GM13977 (cell line): ENCODE measurements at regions not wholly inside any gene's neighbourhood (a gene's known extent, or its start where the extent isn't known, plus 50 kb on each side); places are given as distances from the start of the nearest gene placed in this dataset.
A peak's percentile ranks its signal among the peaks of the same experiment; 100 is the strongest.

Source experiments
- DNase-seq: peaks from one replicate; pipeline ENCODE4 v3.0.0; 2012; ENCODE audit warnings: low spot score
- CTCF ChIP-seq: IDR thresholded peaks from 2 replicates; pipeline ENCODE4 v1.5.1; 2012; ENCODE audit warnings: mild to moderate bottlenecking, control low read depth; ENCODE audit not compliant: insufficient read depth; ENCODE audit errors: extremely low read depth, missing control alignments
- in situ Hi-C: fragments of 300-500 bp; cut with MboI; formaldehyde crosslinking; loops from one replicate; pipeline ENCODE4 v1.12.0; 2022; ENCODE audit warnings: low sequenced_read_pairs, low pct_unique_long_range_greater_than_20kb, mixed read lengths, inconsistent platforms; ENCODE audit not compliant: unreplicated experiment

GRCh38 chr1:25042331-25043227 is 112.5 kb upstream of the RUNX3 start:
- TF ChIP-seq CTCF: no peak
- no peak for DNase-seq
- in situ Hi-C loops: no loop called here

- no peak for DNase-seq
- in situ Hi-C loops: no loop called here
- TF ChIP-seq CTCF: no peak
Measured at GRCh38 chr1:25041916-25042315, 111.8 kb upstream of the RUNX3 start.

GRCh38 chr1:25040122-25040685 is 110.1 kb upstream of the RUNX3 start:
- in situ Hi-C loops: no loop called here
- TF ChIP-seq CTCF: no peak
- DNase-seq: no peak

- DNase-seq: no peak
- in situ Hi-C loops: loop anchor here (10.0 kb wide), 1 partner anchor 104 kb away; the partner anchor contains the start of gene RUNX3
- no peak for TF ChIP-seq CTCF
Measured at GRCh38 chr1:25039229-25039628, 109.2 kb upstream of the RUNX3 start.

GRCh38 chr1:25038699-25039098 is 108.6 kb upstream of the RUNX3 start:
- TF ChIP-seq CTCF: no peak
- in situ Hi-C loops: loop anchor here (10.0 kb wide), 1 partner anchor 104 kb away; the partner anchor contains the start of gene RUNX3

GRCh38 chr1:25037174-25038074 is 107.3 kb upstream of the RUNX3 start:
- DNase-seq: peak; percentile 76
- peak; percentile 68 for TF ChIP-seq CTCF
- in situ Hi-C loops: loop anchor here (10.0 kb wide), 1 partner anchor 103 kb away; the partner anchor contains the start of gene RUNX3

More at GRCh38 chr1:25038699-25039098, 108.6 kb upstream of the RUNX3 start:
- no peak for DNase-seq
